ENCODE measurements at regions not wholly inside any gene's neighbourhood (a gene's known extent, or its start where the extent isn't known, plus 50 kb on each side); places are given as distances from the start of the nearest gene placed in this dataset.

DNA sequence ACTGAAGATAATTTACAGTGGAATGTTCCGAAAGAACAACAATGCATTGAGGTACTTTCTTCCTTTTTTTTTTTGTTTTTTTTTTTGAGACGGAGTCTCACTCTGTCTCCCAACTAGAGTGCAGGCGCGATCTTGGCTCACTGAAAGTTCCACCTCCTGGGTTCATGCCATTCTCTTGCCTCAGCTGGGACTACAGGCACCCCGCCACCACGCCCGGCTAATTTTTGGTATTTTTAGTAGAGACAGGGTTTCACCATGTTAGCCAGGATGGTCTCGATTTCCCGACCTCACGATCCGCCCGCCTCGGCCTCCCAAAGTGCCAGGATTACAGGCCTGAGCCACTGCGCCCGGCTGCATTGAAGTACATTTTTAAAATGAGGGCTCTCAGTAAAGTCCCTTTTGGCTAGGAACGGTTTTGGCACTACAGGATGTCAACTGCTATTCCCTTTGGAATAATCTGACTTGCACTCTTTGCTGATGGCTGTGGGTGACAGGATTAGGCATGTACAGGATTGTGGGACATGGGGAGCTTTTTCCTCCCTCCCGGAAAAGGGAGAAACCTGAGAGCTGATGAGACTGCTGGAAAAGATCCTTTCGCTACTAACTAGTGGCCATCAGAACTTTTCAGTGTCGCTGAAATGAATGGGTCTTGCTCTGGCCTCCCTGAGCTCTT lies 56.9 kb upstream of the EDEM3 start:
- TF ChIP-seq, protein P1, sequence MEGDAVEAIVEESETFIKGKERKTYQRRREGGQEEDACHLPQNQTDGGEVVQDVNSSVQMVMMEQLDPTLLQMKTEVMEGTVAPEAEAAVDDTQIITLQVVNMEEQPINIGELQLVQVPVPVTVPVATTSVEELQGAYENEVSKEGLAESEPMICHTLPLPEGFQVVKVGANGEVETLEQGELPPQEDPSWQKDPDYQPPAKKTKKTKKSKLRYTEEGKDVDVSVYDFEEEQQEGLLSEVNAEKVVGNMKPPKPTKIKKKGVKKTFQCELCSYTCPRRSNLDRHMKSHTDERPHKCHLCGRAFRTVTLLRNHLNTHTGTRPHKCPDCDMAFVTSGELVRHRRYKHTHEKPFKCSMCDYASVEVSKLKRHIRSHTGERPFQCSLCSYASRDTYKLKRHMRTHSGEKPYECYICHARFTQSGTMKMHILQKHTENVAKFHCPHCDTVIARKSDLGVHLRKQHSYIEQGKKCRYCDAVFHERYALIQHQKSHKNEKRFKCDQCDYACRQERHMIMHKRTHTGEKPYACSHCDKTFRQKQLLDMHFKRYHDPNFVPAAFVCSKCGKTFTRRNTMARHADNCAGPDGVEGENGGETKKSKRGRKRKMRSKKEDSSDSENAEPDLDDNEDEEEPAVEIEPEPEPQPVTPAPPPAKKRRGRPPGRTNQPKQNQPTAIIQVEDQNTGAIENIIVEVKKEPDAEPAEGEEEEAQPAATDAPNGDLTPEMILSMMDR (IDR thresholded peaks at IDR 0.05), result no peak
- TF ChIP-seq EP300 (IDR thresholded peaks at IDR 0.05) (no peak), POLR2A (IDR thresholded peaks at IDR 0.05; ENCODE audit: low read depth) (no peak), POLR2AphosphoS5 (IDR thresholded peaks at IDR 0.05) (no peak)

Measured in esophagus muscularis mucosa (tissue), 4 donors.